Transverse colon (tissue), 4 donors: ENCODE measurements at regions not wholly inside any gene's neighbourhood (a gene's known extent, or its start where the extent isn't known, plus 50 kb on each side); places are given as distances from the start of the nearest gene placed in this dataset.

Experiments
- EP300 ChIP-seq: sonication (generic); formaldehyde crosslinking; IDR thresholded peaks from one replicate; pipeline ENCODE4 v1.6.1; 2017; ENCODE audit warnings: antibody characterized with exemption, low read depth
- POLR2A ChIP-seq: fragments of 450-650 bp; IDR thresholded peaks from one replicate; pipeline ENCODE4 v1.6.1; 2016; ENCODE audit warnings: antibody characterized with exemption, mild to moderate bottlenecking, moderate library complexity
- POLR2AphosphoS5 ChIP-seq, 3 donors: sonication (generic); formaldehyde crosslinking; IDR thresholded peaks; one replicate each; pipeline ENCODE4 v1.6.1; 2016; ENCODE audit warnings: antibody characterized with exemption in 3 of 3
- TF ChIP-seq, protein P1 (sequence below), 5 experiments: fragments of 200-600 bp in 3 of 5; fragments of 450-650 bp in 2 of 5; sonication (generic) in 3 of 5; IDR thresholded peaks; 1 replicate in 2 of 5; 2 replicates in 3 of 5; pipeline ENCODE4 v1.5.1; 2016 to 2017; ENCODE audit warnings: antibody characterized with exemption in 5 of 5, inconsistent platforms in 3 of 5, mild to moderate bottlenecking in 2 of 5, moderate library complexity in 1 of 5

GRCh38 chr13:107205318-107206104, 637.6 kb upstream of the ARGLU1 start:
- no peak for TF ChIP-seq POLR2A
- TF ChIP-seq, protein P1, sequence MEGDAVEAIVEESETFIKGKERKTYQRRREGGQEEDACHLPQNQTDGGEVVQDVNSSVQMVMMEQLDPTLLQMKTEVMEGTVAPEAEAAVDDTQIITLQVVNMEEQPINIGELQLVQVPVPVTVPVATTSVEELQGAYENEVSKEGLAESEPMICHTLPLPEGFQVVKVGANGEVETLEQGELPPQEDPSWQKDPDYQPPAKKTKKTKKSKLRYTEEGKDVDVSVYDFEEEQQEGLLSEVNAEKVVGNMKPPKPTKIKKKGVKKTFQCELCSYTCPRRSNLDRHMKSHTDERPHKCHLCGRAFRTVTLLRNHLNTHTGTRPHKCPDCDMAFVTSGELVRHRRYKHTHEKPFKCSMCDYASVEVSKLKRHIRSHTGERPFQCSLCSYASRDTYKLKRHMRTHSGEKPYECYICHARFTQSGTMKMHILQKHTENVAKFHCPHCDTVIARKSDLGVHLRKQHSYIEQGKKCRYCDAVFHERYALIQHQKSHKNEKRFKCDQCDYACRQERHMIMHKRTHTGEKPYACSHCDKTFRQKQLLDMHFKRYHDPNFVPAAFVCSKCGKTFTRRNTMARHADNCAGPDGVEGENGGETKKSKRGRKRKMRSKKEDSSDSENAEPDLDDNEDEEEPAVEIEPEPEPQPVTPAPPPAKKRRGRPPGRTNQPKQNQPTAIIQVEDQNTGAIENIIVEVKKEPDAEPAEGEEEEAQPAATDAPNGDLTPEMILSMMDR (IDR thresholded peaks at IDR 0.05): peak; percentile 62 to 98 (median 96)
- TF ChIP-seq EP300: no peak
- TF ChIP-seq POLR2AphosphoS5 (IDR thresholded peaks at IDR 0.05): no peak
